HepG2 (cell line): ENCODE measurements at regions not wholly inside any gene's neighbourhood (a gene's known extent, or its start where the extent isn't known, plus 50 kb on each side); places are given as distances from the start of the nearest gene placed in this dataset.

ENCODE experiments used
- ATAC-seq: fragments of 200-7000 bp; cut with Tn5 transposase; 3 replicates; pipeline ENCODE4 v1.9.1; 2020; ENCODE audit warnings: mild to moderate bottlenecking, moderate library complexity
- BruUV-seq: library from RNA; stranded (reverse); fragments of 400-500 nt; replicated peaks from 2 replicates; lab custom pipeline; 2021; lab: Mats Ljungman, UMichigan
- CTCF ChIA-PET: fragments of 300-600 bp; formaldehyde crosslinking; extraction: SDS; loops from one replicate; lab custom pipeline; 2021; ENCODE audit warnings: low total read pairs, inconsistent platforms, low intra/inter-chr PET ratio; lab: Yijun Ruan, JAX
- POLR2A ChIA-PET: fragments of 350-600 bp; sonication (Branson Sonifier 250); formaldehyde crosslinking; loops from one replicate; lab custom pipeline; 2020; ENCODE audit warnings: antibody characterized with exemption, inconsistent platforms; lab: Yijun Ruan, JAX
- DNase-seq: peaks from one replicate; pipeline ENCODE4 v3.0.0-alpha.2; 2015; ENCODE audit warnings: low spot score
- FAIRE-seq: peaks from 3 replicates; lab custom pipeline; 2011; peaks lifted over from hg19 to GRCh38; lab: Jason Lieb, UNC
- H2AFZ ChIP-seq: one replicate; pipeline ENCODE4 v1.6.1; 2011; ENCODE audit warnings: low read length, inconsistent platforms
- H3K27ac ChIP-seq: fragments of 300-600 bp; 3 replicates; pipeline ENCODE4 v1.8.0; 2011; ENCODE audit warnings: mixed run types, mild to moderate bottlenecking, mixed read lengths, low read length, inconsistent platforms; ENCODE audit not compliant: insufficient read depth; ENCODE audit errors: extremely low read length
- H3K27me3 ChIP-seq, 2 experiments: fragments of 200-600 bp in 1 of 2; 2 replicates in 1 of 2; 3 replicates in 1 of 2; pipeline versions ENCODE4 v1.6.0 to v1.8.0; 2011; ENCODE audit warnings: low read length in 2 of 2, mild to moderate bottlenecking in 2 of 2, moderate library complexity in 2 of 2, inconsistent platforms in 1 of 2; ENCODE audit not compliant: insufficient read depth in 2 of 2, control insufficient read depth in 1 of 2
- H3K36me3 ChIP-seq, 2 experiments: fragments of 200-600 bp in 1 of 2; replicated peaks in 1 of 2; 2 replicates in 1 of 2; 3 replicates in 1 of 2; pipeline versions ENCODE4 v1.5.1 to v1.8.0; 2011; ENCODE audit warnings: low read length in 2 of 2, inconsistent platforms in 1 of 2; ENCODE audit not compliant: insufficient read depth in 2 of 2, control insufficient read depth in 1 of 2
- H3K4me1 ChIP-seq: 2 replicates; pipeline ENCODE4 v1.5.1; 2012; ENCODE audit warnings: low read length, inconsistent platforms; ENCODE audit not compliant: insufficient read depth
- H3K4me2 ChIP-seq: 2 replicates; pipeline ENCODE4 v1.6.0; 2011; ENCODE audit warnings: low read depth, low read length, inconsistent platforms
- H3K4me3 ChIP-seq, 3 experiments: fragments of 200-600 bp in 1 of 3; sonication (generic), shearing (Covaris generic) in 1 of 3; replicated peaks in 1 of 3; 2 replicates each; pipeline ENCODE4 v1.5.1; 2011 to 2016; ENCODE audit warnings: low read length in 3 of 3, inconsistent platforms in 2 of 3, low read depth in 2 of 3, mild to moderate bottlenecking in 2 of 3, control low read depth in 1 of 3, mixed read lengths in 1 of 3; ENCODE audit not compliant: insufficient read depth in 1 of 3
- H3K79me2 ChIP-seq: one replicate; pipeline ENCODE4 v1.6.1; 2011; ENCODE audit warnings: low read length, inconsistent platforms; ENCODE audit not compliant: insufficient read depth
- H3K9ac ChIP-seq: 2 replicates; pipeline ENCODE4 v1.6.0; 2011; ENCODE audit warnings: mild to moderate bottlenecking, low read depth, low read length, inconsistent platforms; ENCODE audit not compliant: insufficient read depth
- H3K9me3 ChIP-seq: 2 replicates; pipeline ENCODE4 v1.5.1; 2012; ENCODE audit warnings: mild to moderate bottlenecking, low read length
- H4K20me1 ChIP-seq: 2 replicates; pipeline ENCODE4 v1.6.0; 2011; ENCODE audit warnings: inconsistent platforms, mild to moderate bottlenecking, low read length, moderate library complexity; ENCODE audit not compliant: insufficient read depth
- PCBP1 ChIP-seq: fragments of 200-400 bp; formaldehyde crosslinking; IDR thresholded peaks from 2 replicates; pipeline ENCODE4 v1.6.1; 2017; ENCODE audit warnings: mild to moderate bottlenecking, low read depth, low read length, borderline replicate concordance
- ZNF343 ChIP-seq: sonication (generic); formaldehyde crosslinking; IDR thresholded peaks from 2 replicates; pipeline ENCODE4 v1.4.0; 2020; ENCODE audit warnings: mild to moderate bottlenecking, missing genetic modification reagents
- ZNF660 ChIP-seq: sonication (generic); formaldehyde crosslinking; IDR thresholded peaks from 2 replicates; pipeline ENCODE4 v1.5.1; 2020; ENCODE audit warnings: mild to moderate bottlenecking, low read depth, missing genetic modification reagents, borderline replicate concordance
- ZNF724P ChIP-seq: sonication (generic); formaldehyde crosslinking; IDR thresholded peaks from 2 replicates; pipeline ENCODE4 v1.8.0; 2022; ENCODE audit warnings: missing genetic modification reagents, borderline replicate concordance
- ZSCAN31 ChIP-seq: sonication (generic); formaldehyde crosslinking; IDR thresholded peaks from 2 replicates; pipeline ENCODE4 v1.5.0; 2020; ENCODE audit warnings: low read depth, mild to moderate bottlenecking, missing genetic modification reagents
- WGBS: methylation state at CpG from one replicate; pipeline ENCODE4 v1.1.6; 2017; ENCODE audit warnings: low lambda C conversion rate; 5-methylcytosine and 5-hydroxymethylcytosine counted together
- in situ Hi-C: cut with HindIII; loops from 2 replicates; pipeline ENCODE4 v1.10.0; 2017; ENCODE audit warnings: low pct_unique_long_range_greater_than_20kb; ENCODE audit not compliant: extremely low pct_ligation_motif_present
- intact Hi-C: fragments of 100-400 bp; cut with micrococcal nuclease; formaldehyde crosslinking; loops from one replicate; pipeline ENCODE4 v1.10.0; 2022; ENCODE audit not compliant: unreplicated experiment
- TF ChIP-seq, protein P1 (sequence below): fragments of 450-650 bp; IDR thresholded peaks from 2 replicates; pipeline ENCODE4 v1.6.1; 2017
- TF ChIP-seq, protein P2 (sequence below): sonication (generic); formaldehyde crosslinking; IDR thresholded peaks from 2 replicates; pipeline ENCODE4 v1.4.0; 2020; ENCODE audit warnings: missing genetic modification reagents; ENCODE audit errors: not compliant biosample characterization
- TF ChIP-seq, protein P3 (sequence below): sonication (generic); formaldehyde crosslinking; IDR thresholded peaks from 2 replicates; pipeline ENCODE4 v1.5.1; 2020; ENCODE audit warnings: mild to moderate bottlenecking, moderate library complexity, missing genetic modification reagents

DNA sequence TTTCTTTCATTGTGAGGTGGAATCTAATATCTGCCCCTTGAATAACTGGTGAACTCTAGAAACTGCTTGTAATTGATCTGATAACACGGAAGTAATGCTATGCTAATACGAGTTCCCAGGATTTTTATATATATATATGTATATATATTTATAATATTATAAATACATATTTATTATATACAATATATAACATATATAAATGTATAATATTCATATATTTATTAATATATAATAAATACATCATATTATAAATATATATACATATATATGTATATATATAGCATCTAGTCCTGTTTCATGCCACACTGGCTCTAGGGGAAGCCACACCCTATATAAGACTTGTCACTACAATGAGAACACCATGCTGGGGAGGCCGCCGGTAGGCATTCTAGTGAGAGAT, 156.7 kb upstream of the CDH19 start:
- intact Hi-C loops (no loop called here), in situ Hi-C loops (no loop called here)
- Histone ChIP-seq H3K27me3 (no peaks in the 10 kb centered on the region; a peak in 1 of 5 replicates), H3K27ac (no peak overlapping the region), H3K36me3 (no peaks in the 10 kb centered on the region), H4K20me1 (no peaks in the 10 kb centered on the region), H3K9me3 (no peaks in the 10 kb centered on the region), H3K79me2 (no peaks in the 10 kb centered on the region), H3K9ac (no peak overlapping the region), H3K4me3 (no peak overlapping the region), H2AFZ (no peak overlapping the region), H3K4me1 (no peaks in the 10 kb centered on the region), H3K4me2 (no peak overlapping the region)
- BruUV-seq: no TSS peak
- TF ChIP-seq ZNF343: no peak
- no peak for TF ChIP-seq PCBP1
- TF ChIP-seq, protein P1, sequence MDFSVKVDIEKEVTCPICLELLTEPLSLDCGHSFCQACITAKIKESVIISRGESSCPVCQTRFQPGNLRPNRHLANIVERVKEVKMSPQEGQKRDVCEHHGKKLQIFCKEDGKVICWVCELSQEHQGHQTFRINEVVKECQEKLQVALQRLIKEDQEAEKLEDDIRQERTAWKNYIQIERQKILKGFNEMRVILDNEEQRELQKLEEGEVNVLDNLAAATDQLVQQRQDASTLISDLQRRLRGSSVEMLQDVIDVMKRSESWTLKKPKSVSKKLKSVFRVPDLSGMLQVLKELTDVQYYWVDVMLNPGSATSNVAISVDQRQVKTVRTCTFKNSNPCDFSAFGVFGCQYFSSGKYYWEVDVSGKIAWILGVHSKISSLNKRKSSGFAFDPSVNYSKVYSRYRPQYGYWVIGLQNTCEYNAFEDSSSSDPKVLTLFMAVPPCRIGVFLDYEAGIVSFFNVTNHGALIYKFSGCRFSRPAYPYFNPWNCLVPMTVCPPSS: no peak
- TF ChIP-seq, protein P2, sequence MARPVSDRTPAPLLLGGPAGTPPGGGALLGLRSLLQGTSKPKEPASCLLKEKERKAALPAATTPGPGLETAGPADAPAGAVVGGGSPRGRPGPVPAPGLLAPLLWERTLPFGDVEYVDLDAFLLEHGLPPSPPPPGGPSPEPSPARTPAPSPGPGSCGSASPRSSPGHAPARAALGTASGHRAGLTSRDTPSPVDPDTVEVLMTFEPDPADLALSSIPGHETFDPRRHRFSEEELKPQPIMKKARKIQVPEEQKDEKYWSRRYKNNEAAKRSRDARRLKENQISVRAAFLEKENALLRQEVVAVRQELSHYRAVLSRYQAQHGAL (CRISPR knock-in tag): no peak
- no peak for TF ChIP-seq ZSCAN31 (CRISPR knock-in tag)
- TF ChIP-seq ZNF724P (CRISPR knock-in tag): no peak
- TF ChIP-seq ZNF660 (CRISPR knock-in tag): no peak
- TF ChIP-seq, protein P3, sequence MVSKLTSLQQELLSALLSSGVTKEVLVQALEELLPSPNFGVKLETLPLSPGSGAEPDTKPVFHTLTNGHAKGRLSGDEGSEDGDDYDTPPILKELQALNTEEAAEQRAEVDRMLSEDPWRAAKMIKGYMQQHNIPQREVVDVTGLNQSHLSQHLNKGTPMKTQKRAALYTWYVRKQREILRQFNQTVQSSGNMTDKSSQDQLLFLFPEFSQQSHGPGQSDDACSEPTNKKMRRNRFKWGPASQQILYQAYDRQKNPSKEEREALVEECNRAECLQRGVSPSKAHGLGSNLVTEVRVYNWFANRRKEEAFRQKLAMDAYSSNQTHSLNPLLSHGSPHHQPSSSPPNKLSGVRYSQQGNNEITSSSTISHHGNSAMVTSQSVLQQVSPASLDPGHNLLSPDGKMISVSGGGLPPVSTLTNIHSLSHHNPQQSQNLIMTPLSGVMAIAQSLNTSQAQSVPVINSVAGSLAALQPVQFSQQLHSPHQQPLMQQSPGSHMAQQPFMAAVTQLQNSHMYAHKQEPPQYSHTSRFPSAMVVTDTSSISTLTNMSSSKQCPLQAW (CRISPR knock-in tag): no peak
- FAIRE-seq (no peak), DNase-seq (no peak), ATAC-seq (no peak)
- WGBS: 0% methylated on average over 4 of the region's 4 CpGs
- ChIA-PET POLR2A (no interaction called here), CTCF (no interaction called here)
